ENCODE measurements at regions not wholly inside any gene's neighbourhood (a gene's known extent, or its start where the extent isn't known, plus 50 kb on each side); places are given as distances from the start of the nearest gene placed in this dataset.

DNA sequence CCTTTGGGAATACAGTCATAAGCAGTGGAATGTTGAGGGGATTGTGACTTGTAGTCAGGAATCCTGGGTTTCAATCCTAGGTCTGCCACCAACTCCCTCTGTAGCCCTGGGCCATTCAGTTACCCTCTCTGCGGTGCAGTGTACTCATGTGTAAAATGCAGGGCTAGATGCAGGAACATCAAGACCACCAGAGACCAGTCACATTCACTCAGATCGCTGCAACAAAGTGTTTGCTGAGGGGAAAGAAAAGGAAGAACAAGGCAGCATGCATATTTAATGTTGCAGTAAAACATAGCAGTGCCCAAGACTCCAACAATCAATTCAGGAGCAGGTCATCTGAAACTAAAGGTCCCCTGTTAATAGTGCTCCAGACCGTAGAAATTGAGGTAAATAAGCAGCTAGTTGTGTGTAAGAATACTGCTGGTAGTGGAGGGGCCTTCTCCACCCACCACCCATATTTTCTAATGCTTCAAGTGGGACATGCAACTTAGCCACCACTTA is 410.7 kb downstream of the OMA1 start:
- TF ChIP-seq POLR2AphosphoS5 (IDR thresholded peaks at IDR 0.05; ENCODE audit: low read depth, low read length): no peak
- TF ChIP-seq, protein P1, sequence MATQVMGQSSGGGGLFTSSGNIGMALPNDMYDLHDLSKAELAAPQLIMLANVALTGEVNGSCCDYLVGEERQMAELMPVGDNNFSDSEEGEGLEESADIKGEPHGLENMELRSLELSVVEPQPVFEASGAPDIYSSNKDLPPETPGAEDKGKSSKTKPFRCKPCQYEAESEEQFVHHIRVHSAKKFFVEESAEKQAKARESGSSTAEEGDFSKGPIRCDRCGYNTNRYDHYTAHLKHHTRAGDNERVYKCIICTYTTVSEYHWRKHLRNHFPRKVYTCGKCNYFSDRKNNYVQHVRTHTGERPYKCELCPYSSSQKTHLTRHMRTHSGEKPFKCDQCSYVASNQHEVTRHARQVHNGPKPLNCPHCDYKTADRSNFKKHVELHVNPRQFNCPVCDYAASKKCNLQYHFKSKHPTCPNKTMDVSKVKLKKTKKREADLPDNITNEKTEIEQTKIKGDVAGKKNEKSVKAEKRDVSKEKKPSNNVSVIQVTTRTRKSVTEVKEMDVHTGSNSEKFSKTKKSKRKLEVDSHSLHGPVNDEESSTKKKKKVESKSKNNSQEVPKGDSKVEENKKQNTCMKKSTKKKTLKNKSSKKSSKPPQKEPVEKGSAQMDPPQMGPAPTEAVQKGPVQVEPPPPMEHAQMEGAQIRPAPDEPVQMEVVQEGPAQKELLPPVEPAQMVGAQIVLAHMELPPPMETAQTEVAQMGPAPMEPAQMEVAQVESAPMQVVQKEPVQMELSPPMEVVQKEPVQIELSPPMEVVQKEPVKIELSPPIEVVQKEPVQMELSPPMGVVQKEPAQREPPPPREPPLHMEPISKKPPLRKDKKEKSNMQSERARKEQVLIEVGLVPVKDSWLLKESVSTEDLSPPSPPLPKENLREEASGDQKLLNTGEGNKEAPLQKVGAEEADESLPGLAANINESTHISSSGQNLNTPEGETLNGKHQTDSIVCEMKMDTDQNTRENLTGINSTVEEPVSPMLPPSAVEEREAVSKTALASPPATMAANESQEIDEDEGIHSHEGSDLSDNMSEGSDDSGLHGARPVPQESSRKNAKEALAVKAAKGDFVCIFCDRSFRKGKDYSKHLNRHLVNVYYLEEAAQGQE (IDR thresholded peaks at IDR 0.05; ENCODE audit: insufficient read depth in 1 of 2, low read depth in 2 of 2, low read length in 2 of 2): no peak
